Activated CD4-positive, alpha-beta T cell treated with anti-CD3 and anti-CD28 coated beads, Interleukin-10, Interleukin-2, amounts not matched to agents 100 ng/mL and 50 ng/mL, durations not matched to agents 16 hours and 8 hours (primary cell): ENCODE measurements at regions not wholly inside any gene's neighbourhood (a gene's known extent, or its start where the extent isn't known, plus 50 kb on each side); places are given as distances from the start of the nearest gene placed in this dataset.

ENCODE experiments used
- DNase-seq: peaks from one replicate; pipeline ENCODE4 v3.0.0-alpha.2; 2020

GRCh38 chr12:74818412-74818811 is 280.8 kb downstream of the ATXN7L3B start:
- DNase-seq: no peak

GRCh38 chr12:74820324-74820723 is 282.7 kb downstream of the ATXN7L3B start:
- DNase-seq: no peak

- no peak for DNase-seq
These were observed 298.9 kb downstream of the ATXN7L3B start for GRCh38 chr12:74836567-74836966.

DNA sequence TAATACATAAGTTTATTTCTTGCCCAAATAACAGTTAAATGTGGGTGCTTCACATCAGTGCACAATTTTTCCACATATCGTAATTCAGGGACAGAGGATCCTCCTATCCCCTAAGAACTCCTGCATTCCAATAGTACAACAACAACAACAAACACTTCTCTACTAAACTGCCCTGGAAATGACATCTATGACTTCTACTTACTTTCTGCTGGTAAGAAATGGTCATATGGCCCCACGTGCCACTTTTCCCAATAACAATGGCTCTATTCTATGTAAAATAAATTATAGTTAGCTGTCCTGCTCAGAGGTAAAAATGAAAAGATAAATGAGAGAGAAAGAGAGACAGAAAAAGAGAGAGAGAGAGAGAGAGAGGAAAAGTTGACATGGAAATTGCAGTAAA is 308.5 kb downstream of the ATXN7L3B start:
- DNase-seq: no peak

DNA sequence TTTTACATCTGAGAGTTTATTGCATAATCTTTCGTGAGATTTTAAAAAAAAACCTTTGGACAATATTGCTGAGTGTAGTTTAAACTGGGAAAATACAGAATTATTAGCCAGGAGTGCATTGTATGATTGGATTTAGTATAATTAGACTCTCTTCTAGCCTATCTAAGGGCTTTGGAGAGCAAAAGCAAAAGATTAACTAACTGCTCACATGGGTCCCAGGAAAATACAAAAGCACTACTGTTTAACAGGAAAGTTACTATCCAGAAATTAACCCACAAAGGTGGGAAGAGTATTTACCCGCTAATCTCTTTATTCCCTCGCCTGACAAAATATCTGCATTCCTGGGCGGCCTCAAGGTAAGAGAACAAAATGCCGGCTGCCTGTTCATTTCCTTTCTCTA is 309.5 kb downstream of the ATXN7L3B start:
- no peak for DNase-seq

- DNase-seq: no peak
These were observed 310.4 kb downstream of the ATXN7L3B start for GRCh38 chr12:74848006-74848405.

DNA sequence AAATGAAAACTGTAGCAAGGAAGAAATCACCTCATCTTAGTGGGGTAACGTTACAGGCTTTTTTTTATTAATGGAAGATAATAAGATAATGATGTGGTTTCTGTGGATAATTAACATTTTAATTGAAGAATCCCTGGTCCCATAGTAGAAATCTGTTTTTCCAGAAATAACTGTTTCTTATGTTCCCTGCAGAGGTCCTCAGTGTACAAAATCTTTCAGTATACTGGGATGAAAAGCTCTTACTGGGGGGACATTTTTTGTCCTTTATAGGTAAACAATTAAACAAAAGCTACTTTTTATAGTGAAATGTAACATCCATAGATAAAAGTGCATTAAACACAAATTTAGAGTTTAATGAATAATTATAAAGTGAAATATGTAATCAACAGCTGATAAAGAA is 312.2 kb downstream of the ATXN7L3B start:
- no peak for DNase-seq

DNA sequence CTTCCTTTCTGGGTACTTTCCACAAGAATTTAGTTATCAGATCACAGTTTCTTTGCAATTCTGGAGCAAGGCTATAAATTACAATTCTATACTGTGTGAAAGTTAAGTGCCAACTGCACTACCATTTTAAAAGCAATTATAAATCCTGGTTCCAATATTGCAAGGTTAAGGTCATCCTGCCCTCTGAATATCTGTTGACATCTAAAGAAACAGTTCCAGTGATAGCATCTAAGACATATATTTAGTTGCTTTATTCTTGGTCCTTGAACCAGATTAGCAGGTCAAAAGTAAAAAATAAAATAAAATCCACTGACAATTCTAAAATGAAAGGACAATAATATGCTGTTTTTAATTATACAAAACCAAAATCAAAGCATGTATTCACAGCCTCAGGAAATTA is 334.2 kb downstream of the ATXN7L3B start:
- DNase-seq: no peak

- DNase-seq: no peak
These were observed 323.9 kb downstream of the KCNC2 start for GRCh38 chr12:74885775-74886174.

GRCh38 chr12:74889073-74889472 is 320.6 kb downstream of the KCNC2 start:
- peak; percentile 48 for DNase-seq

DNA sequence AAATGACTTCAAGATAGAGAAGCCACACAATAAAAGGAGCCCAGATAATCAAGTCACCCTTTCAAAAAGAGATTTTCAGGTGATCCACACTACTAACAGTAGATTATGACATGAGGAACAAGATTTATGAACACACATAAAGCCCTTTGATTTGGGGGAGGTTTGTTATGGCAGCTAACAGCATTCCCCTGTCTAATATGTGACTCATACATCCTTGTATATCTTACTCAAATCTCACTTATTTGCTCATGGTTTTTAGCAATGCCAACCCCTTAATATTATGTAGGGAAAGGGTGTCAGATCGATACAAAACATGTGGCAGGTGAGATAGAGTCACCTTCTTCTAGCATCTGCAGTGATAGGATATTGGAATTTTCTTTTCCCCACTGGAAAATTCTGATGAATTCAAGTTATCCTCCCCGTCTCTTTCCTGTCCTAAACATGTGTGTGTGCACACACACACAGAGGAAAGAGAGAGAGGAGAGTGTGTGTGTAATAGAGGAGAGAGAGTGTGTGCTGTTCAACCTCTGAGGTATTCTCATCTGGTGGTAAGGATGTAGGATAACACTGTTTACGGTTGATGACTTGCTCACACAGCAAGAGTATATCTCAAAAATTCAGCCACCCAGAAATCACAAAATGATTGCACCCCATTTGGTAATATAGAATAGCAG is 319.9 kb downstream of the KCNC2 start:
- peak; percentile 33 for DNase-seq

- peak; percentile 82 for DNase-seq
These were observed 319.4 kb downstream of the KCNC2 start for GRCh38 chr12:74890237-74890599.

GRCh38 chr12:74891083-74891668 is 318.5 kb downstream of the KCNC2 start:
- no peak for DNase-seq

DNA sequence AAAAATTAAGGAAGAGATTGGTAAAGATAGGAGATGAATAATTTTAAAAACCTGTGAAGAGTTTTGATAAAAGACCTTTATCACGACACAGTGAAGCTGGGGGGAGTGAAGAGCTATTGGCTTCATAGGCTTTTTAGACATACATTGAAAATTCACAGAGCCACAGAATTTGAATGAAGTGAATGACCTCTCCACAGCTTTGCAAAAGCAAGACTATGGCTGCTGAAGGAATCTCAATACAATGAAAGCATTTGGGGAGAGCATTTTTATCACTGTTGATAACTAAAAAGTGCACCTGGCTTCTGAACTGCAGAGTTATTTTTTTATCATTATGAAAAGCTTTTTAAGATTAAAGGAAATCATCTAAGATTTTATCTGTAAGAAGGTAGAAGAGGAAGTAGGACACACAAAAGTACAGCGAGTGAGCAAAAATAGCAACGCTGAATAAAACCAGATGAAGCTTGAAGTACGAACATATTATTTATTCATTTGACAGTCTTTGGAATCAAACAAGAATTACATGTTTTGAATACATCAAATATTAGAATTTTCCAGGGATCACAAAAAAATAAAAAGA is 317.5 kb downstream of the KCNC2 start:
- DNase-seq: no peak

GRCh38 chr12:74896186-74896585 is 313.5 kb downstream of the KCNC2 start:
- no peak for DNase-seq

DNA sequence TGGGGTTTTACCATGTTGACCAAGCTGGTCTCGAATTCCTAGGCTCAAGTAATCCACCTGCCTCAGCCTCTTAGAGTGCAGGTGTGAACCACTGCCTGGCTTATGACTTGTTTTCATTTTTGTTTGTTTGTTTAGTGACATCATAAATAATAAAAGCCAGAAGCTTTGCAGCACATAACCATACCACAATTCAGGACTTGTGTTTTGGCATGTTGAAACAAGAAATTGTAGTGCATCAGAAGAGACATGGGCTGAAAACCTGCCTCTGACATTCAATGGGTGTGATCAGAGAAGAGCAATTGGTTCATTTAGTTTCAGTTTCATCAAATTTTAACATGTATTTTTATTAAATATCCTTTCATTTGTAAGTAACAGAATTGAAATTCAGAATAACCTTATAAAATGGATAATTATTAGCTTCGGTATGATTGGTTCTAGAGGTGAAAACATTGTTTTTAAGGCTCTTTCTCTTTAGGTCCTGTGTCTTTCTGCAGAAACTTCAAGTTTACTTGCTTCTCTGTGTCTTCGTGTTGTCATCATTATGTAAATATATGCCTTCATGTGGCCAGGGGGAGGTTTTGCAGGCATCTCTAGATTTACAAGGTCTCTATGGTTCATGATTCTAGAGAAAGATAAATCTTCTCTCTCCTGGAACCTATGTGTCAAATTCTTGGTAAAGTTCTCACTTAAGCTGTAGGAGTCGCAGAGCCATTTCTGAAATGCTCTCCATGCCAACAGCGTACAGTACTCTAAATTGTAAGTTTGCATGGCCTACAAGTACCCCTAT is 312.0 kb downstream of the KCNC2 start:
- DNase-seq: peak; percentile 9

GRCh38 chr12:74899031-74899829 is 310.4 kb downstream of the KCNC2 start:
- no peak for DNase-seq

- DNase-seq: no peak
These were observed 309.4 kb downstream of the KCNC2 start for GRCh38 chr12:74900232-74900631.

GRCh38 chr12:74903522-74903921 is 306.1 kb downstream of the KCNC2 start:
- DNase-seq: no peak

DNA sequence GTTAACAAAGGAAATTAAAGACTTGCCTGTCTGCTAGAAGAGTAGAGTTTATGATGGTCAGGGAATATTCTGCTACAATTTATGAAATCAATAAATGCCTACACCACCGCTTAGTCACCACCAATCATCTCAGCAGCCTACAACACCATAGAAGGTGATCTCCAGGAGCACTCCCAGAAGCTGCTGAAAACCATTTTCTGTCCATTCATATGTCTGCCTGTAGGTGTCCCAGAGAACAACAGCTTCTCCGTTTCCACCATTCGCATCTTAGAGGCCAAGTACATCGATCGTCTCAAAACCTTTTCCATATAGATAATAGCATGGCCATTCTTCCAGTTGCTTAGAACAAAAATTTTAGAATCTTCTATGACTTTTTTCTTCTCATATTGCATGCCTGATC is 303.4 kb downstream of the KCNC2 start:
- no peak for DNase-seq

DNA sequence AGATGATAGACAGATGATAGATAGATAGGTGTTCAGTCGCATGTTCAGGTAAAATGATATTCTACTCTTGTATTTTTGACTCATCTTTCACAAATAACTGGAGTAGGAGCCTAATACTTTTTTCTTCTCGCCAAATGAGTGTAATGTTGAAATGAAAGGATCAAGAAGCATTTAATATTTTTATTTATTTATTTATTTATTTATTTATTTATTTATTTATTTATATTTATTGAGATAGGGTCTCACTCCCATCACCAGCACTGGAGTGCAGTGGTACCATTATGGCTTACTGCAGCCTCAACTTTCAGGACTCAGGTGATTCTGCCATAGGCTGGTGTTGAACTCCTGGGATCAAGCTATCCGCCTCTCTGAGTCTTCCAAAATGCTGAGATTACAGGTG is 298.8 kb downstream of the KCNC2 start:
- DNase-seq: no peak

DNA sequence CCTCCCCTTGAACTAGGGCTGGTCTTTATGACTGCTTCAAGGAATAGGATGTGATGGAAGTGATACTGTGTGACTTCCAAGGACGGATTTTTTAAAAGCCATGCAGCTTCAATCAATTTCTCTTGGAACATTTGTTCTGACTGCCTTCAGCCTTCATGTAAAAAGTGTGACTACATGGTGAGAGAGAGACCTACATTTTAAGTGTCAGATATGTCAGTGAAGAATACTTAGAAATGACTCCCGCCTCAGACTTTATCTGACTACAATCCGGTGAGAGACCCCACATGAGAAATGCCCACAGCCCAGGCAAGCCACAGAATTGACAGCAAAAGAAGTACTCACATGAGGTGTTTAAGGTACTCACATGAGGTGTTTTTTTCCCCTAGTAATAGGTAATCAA is 295.3 kb downstream of the KCNC2 start:
- DNase-seq: no peak

- no peak for DNase-seq
These were observed 293.9 kb downstream of the KCNC2 start for GRCh38 chr12:74915718-74916117.
